WTC11 (cell line): ENCODE measurements at regions not wholly inside any gene's neighbourhood (a gene's known extent, or its start where the extent isn't known, plus 50 kb on each side); places are given as distances from the start of the nearest gene placed in this dataset.

Experiments
- ATAC-seq: fragments of 200-7000 bp; cut with Tn5 transposase; 2 replicates; pipeline ENCODE4 v1.10.0; 2021; ENCODE audit warnings: mild to moderate bottlenecking, moderate library complexity
- CTCF ChIA-PET: fragments of 300-600 bp; sonication (Branson Sonifier 250); formaldehyde crosslinking; loops from one replicate; lab custom pipeline; 2021; ENCODE audit warnings: antibody characterized with exemption; lab: Charles Lee
- POLR2A ChIA-PET: fragments of 350-600 bp; sonication (Branson Sonifier 250); formaldehyde crosslinking; loops from one replicate; lab custom pipeline; 2021; ENCODE audit warnings: antibody characterized with exemption; lab: Charles Lee
- DNase-seq: peaks from one replicate; pipeline ENCODE4 v3.0.0; 2021; ENCODE audit warnings: low spot score
- H3K27ac Mint-ChIP-seq: 2 replicates; pipeline ENCODE4 v1.8.0; 2021; ENCODE audit warnings: mixed read lengths
- H3K27me3 Mint-ChIP-seq: 2 replicates; pipeline ENCODE4 v1.8.0; 2021; ENCODE audit warnings: low read depth, mild to moderate bottlenecking, moderate library complexity, mixed read lengths
- H3K36me3 Mint-ChIP-seq: 2 replicates; pipeline ENCODE4 v1.8.0; 2021; ENCODE audit warnings: mixed read lengths
- H3K4me1 Mint-ChIP-seq: 2 replicates; pipeline ENCODE4 v1.8.0; 2022; ENCODE audit warnings: mixed read lengths
- H3K4me3 Mint-ChIP-seq: 2 replicates; pipeline ENCODE4 v1.8.0; 2021; ENCODE audit warnings: mild to moderate bottlenecking, moderate library complexity, mixed read lengths
- H3K9me3 Mint-ChIP-seq: 2 replicates; pipeline ENCODE4 v1.8.0; 2021; ENCODE audit warnings: mixed read lengths
- CBFB ChIP-seq: sonication (generic); formaldehyde crosslinking; IDR thresholded peaks from 2 replicates; pipeline ENCODE4 v1.8.1; 2022; ENCODE audit warnings: mild to moderate bottlenecking, low read depth, missing genetic modification reagents
- ETV6 ChIP-seq: sonication (generic); formaldehyde crosslinking; IDR thresholded peaks from 2 replicates; pipeline ENCODE4 v1.8.1; 2022; ENCODE audit warnings: mild to moderate bottlenecking, missing genetic modification reagents
- GTF2I ChIP-seq: fragments of 250-450 bp; sonication (Bioruptor Pico); conservative IDR thresholded peaks from 2 replicates; pipeline ENCODE4 v1.4.0; 2021; ENCODE audit warnings: mild to moderate bottlenecking
- HMGA2 ChIP-seq: fragments of 250-450 bp; sonication (Bioruptor Pico); IDR thresholded peaks from 2 replicates; pipeline ENCODE4 v1.4.0; 2021; ENCODE audit warnings: mild to moderate bottlenecking, moderate library complexity
- PREB ChIP-seq: sonication (generic); formaldehyde crosslinking; IDR thresholded peaks from 2 replicates; pipeline ENCODE4 v1.8.1; 2022; ENCODE audit warnings: mild to moderate bottlenecking, missing genetic modification reagents, moderate library complexity, borderline replicate concordance
- RELA ChIP-seq: sonication (generic); formaldehyde crosslinking; IDR thresholded peaks from 2 replicates; pipeline ENCODE4 v1.8.1; 2022; ENCODE audit warnings: missing genetic modification reagents, mild to moderate bottlenecking, borderline replicate concordance
- SOX15 ChIP-seq: fragments of 250-450 bp; sonication (Bioruptor Pico); IDR thresholded peaks from 2 replicates; pipeline ENCODE4 v1.9.0; 2021; ENCODE audit warnings: mild to moderate bottlenecking
- TEAD4 ChIP-seq: sonication (generic); formaldehyde crosslinking; IDR thresholded peaks from 2 replicates; pipeline ENCODE4 v1.8.0; 2022; ENCODE audit warnings: mild to moderate bottlenecking, missing genetic modification reagents
- ZNF416 ChIP-seq: fragments of 250-450 bp; sonication (Bioruptor Pico); IDR thresholded peaks from 2 replicates; pipeline ENCODE4 v1.9.0; 2021; ENCODE audit warnings: mild to moderate bottlenecking, inconsistent platforms
- ZNF425 ChIP-seq: fragments of 250-450 bp; sonication (Bioruptor Pico); conservative IDR thresholded peaks from 2 replicates; pipeline ENCODE4 v1.9.0; 2021; ENCODE audit warnings: mild to moderate bottlenecking
- ZNF532 ChIP-seq: fragments of 250-450 bp; sonication (Bioruptor Pico); IDR thresholded peaks from 2 replicates; pipeline ENCODE4 v1.9.0; 2021; ENCODE audit warnings: mild to moderate bottlenecking, borderline replicate concordance
- TF ChIP-seq, protein P1 (sequence below): fragments of 250-450 bp; sonication (Bioruptor Pico); IDR thresholded peaks from 2 replicates; pipeline ENCODE4 v1.9.0; 2021; ENCODE audit warnings: mild to moderate bottlenecking
- TF ChIP-seq, protein P2 (sequence below): sonication (generic); formaldehyde crosslinking; conservative IDR thresholded peaks from 2 replicates; pipeline ENCODE4 v1.8.1; 2023; ENCODE audit warnings: mild to moderate bottlenecking, low read depth, missing genetic modification reagents, moderate library complexity
- TF ChIP-seq, protein P3 (sequence below): sonication (generic); formaldehyde crosslinking; IDR thresholded peaks from 2 replicates; pipeline ENCODE4 v1.8.1; 2022; ENCODE audit warnings: mild to moderate bottlenecking, moderate library complexity, missing genetic modification reagents
- TF ChIP-seq, protein P4 (sequence below): sonication (generic); formaldehyde crosslinking; IDR thresholded peaks from 2 replicates; pipeline ENCODE4 v1.8.1; 2022; ENCODE audit warnings: low read depth, missing genetic modification reagents, borderline replicate concordance
- TF ChIP-seq, protein P5 (sequence below): sonication (generic); formaldehyde crosslinking; IDR thresholded peaks from 2 replicates; pipeline ENCODE4 v1.8.1; 2023; ENCODE audit warnings: mild to moderate bottlenecking, missing genetic modification reagents

GRCh38 chr12:87847147-87847546 lies 182.1 kb downstream of the C12orf50 start (continued):
- TF ChIP-seq PREB (CRISPR knock-in tag): no peak

GRCh38 chr12:87846045-87846444 lies 183.2 kb downstream of the C12orf50 start:
- ATAC-seq (peak; percentile 59; the same call in 1 of the 2 replicates), DNase-seq (no peak)
- no peak overlapping the region for H3K4me3 Mint-ChIP-seq
- H3K36me3 Mint-ChIP-seq: no peaks in the 10 kb centered on the region
- no peak overlapping the region for H3K27ac Mint-ChIP-seq
- H3K9me3 Mint-ChIP-seq: no peaks in the 10 kb centered on the region
- TF ChIP-seq ZNF425 (CRISPR knock-in tag): no peak
- TF ChIP-seq ZNF532 (CRISPR knock-in tag): no peak
- no peak for TF ChIP-seq RELA (CRISPR knock-in tag)
- TF ChIP-seq, protein P1, sequence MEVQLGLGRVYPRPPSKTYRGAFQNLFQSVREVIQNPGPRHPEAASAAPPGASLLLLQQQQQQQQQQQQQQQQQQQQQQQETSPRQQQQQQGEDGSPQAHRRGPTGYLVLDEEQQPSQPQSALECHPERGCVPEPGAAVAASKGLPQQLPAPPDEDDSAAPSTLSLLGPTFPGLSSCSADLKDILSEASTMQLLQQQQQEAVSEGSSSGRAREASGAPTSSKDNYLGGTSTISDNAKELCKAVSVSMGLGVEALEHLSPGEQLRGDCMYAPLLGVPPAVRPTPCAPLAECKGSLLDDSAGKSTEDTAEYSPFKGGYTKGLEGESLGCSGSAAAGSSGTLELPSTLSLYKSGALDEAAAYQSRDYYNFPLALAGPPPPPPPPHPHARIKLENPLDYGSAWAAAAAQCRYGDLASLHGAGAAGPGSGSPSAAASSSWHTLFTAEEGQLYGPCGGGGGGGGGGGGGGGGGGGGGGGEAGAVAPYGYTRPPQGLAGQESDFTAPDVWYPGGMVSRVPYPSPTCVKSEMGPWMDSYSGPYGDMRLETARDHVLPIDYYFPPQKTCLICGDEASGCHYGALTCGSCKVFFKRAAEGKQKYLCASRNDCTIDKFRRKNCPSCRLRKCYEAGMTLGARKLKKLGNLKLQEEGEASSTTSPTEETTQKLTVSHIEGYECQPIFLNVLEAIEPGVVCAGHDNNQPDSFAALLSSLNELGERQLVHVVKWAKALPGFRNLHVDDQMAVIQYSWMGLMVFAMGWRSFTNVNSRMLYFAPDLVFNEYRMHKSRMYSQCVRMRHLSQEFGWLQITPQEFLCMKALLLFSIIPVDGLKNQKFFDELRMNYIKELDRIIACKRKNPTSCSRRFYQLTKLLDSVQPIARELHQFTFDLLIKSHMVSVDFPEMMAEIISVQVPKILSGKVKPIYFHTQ (CRISPR knock-in tag): no peak
- no peak for TF ChIP-seq TEAD4
- TF ChIP-seq, protein P2, sequence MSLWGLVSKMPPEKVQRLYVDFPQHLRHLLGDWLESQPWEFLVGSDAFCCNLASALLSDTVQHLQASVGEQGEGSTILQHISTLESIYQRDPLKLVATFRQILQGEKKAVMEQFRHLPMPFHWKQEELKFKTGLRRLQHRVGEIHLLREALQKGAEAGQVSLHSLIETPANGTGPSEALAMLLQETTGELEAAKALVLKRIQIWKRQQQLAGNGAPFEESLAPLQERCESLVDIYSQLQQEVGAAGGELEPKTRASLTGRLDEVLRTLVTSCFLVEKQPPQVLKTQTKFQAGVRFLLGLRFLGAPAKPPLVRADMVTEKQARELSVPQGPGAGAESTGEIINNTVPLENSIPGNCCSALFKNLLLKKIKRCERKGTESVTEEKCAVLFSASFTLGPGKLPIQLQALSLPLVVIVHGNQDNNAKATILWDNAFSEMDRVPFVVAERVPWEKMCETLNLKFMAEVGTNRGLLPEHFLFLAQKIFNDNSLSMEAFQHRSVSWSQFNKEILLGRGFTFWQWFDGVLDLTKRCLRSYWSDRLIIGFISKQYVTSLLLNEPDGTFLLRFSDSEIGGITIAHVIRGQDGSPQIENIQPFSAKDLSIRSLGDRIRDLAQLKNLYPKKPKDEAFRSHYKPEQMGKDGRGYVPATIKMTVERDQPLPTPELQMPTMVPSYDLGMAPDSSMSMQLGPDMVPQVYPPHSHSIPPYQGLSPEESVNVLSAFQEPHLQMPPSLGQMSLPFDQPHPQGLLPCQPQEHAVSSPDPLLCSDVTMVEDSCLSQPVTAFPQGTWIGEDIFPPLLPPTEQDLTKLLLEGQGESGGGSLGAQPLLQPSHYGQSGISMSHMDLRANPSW: no peak
- CTCF ChIA-PET: interaction anchor here (0.6 kb wide), 1 partner anchor 467 kb away, joined by 3 read pairs; no protein-coding TSS in a partner anchor
- POLR2A ChIA-PET: no interaction called here
- no peaks in the 10 kb centered on the region for H3K27me3 Mint-ChIP-seq
- H3K4me1 Mint-ChIP-seq: peaks cover 27% of the 10 kb centered on the region

- Mint-ChIP-seq H3K27ac (no peak overlapping the region), H3K4me3 (no peak overlapping the region), H3K9me3 (no peaks in the 10 kb centered on the region), H3K36me3 (no peaks in the 10 kb centered on the region), H3K4me1 (peaks cover 15% of the 10 kb centered on the region), H3K27me3 (no peaks in the 10 kb centered on the region)
- ChIA-PET POLR2A (no interaction called here), CTCF (no interaction called here)
- TF ChIP-seq GTF2I (CRISPR knock-in tag) (no peak), SOX15 (CRISPR knock-in tag) (no peak), ETV6 (CRISPR knock-in tag) (no peak), HMGA2 (no peak), ZNF416 (CRISPR knock-in tag) (no peak), CBFB (CRISPR knock-in tag) (no peak)
- TF ChIP-seq, protein P3, sequence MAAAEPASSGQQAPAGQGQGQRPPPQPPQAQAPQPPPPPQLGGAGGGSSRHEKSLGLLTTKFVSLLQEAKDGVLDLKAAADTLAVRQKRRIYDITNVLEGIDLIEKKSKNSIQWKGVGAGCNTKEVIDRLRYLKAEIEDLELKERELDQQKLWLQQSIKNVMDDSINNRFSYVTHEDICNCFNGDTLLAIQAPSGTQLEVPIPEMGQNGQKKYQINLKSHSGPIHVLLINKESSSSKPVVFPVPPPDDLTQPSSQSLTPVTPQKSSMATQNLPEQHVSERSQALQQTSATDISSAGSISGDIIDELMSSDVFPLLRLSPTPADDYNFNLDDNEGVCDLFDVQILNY: no peak
- TF ChIP-seq, protein P4, sequence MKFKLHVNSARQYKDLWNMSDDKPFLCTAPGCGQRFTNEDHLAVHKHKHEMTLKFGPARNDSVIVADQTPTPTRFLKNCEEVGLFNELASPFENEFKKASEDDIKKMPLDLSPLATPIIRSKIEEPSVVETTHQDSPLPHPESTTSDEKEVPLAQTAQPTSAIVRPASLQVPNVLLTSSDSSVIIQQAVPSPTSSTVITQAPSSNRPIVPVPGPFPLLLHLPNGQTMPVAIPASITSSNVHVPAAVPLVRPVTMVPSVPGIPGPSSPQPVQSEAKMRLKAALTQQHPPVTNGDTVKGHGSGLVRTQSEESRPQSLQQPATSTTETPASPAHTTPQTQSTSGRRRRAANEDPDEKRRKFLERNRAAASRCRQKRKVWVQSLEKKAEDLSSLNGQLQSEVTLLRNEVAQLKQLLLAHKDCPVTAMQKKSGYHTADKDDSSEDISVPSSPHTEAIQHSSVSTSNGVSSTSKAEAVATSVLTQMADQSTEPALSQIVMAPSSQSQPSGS (CRISPR knock-in tag): no peak
- TF ChIP-seq, protein P5, sequence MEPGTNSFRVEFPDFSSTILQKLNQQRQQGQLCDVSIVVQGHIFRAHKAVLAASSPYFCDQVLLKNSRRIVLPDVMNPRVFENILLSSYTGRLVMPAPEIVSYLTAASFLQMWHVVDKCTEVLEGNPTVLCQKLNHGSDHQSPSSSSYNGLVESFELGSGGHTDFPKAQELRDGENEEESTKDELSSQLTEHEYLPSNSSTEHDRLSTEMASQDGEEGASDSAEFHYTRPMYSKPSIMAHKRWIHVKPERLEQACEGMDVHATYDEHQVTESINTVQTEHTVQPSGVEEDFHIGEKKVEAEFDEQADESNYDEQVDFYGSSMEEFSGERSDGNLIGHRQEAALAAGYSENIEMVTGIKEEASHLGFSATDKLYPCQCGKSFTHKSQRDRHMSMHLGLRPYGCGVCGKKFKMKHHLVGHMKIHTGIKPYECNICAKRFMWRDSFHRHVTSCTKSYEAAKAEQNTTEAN (CRISPR knock-in tag): no peak
- DNase-seq: no peak
- no peak for ATAC-seq
Observed at GRCh38 chr12:87841935-87842334, 187.3 kb downstream of the C12orf50 start.
